K562 (cell line): ENCODE measurements at regions not wholly inside any gene's neighbourhood (a gene's known extent, or its start where the extent isn't known, plus 50 kb on each side); places are given as distances from the start of the nearest gene placed in this dataset.

Source experiments
- ATAC-seq: fragments of 200-7000 bp; cut with Tn5 transposase; 3 replicates; pipeline ENCODE4 v1.9.1; 2020; ENCODE audit warnings: moderate library complexity
- BruUV-seq: library from RNA; stranded (reverse); fragments of 400-500 nt; replicated peaks from 2 replicates; lab custom pipeline; 2021; lab: Mats Ljungman, UMichigan
- CTCF ChIA-PET: fragments of 300-600 bp; formaldehyde crosslinking; extraction: SDS; loops from one replicate; lab custom pipeline; 2021; ENCODE audit warnings: low intra/inter-chr PET ratio; lab: Yijun Ruan, JAX
- POLR2A ChIA-PET: fragments of 300-600, 350-650 bp; sonication (Branson Sonifier 250); formaldehyde crosslinking; extraction: SDS; loops from one replicate; lab custom pipeline; 2021; ENCODE audit warnings: antibody characterized with exemption, inconsistent platforms; lab: Yijun Ruan, JAX
- DNase-seq, 4 experiments: peaks; one replicate each; pipeline versions ENCODE4 v3.0.0 to v3.0.0-alpha.2; 2011 to 2018; ENCODE audit warnings: low spot score in 3 of 4, mixed read lengths in 3 of 4; ENCODE audit errors: extremely low read depth in 1 of 4
- FAIRE-seq: peaks from 2 replicates; lab custom pipeline; 2011; peaks lifted over from hg19 to GRCh38; lab: Jason Lieb, UNC
- H2AFZ ChIP-seq: 2 replicates; pipeline ENCODE4 v1.6.0; 2011; ENCODE audit warnings: low read depth, low read length, control low read depth, inconsistent platforms
- H3K27ac ChIP-seq: fragments of 200-600 bp; 3 replicates; pipeline ENCODE4 v1.8.0; 2011; ENCODE audit warnings: low read depth, mild to moderate bottlenecking, control low read depth, inconsistent platforms, low read length, moderate library complexity, mixed read lengths; ENCODE audit errors: extremely low read depth
- H3K27me3 ChIP-seq, 2 experiments: fragments of 300-600 bp in 1 of 2; 2 replicates in 1 of 2; 3 replicates in 1 of 2; pipeline versions ENCODE4 v1.6.0 to v1.8.0; 2011; ENCODE audit warnings: inconsistent platforms in 2 of 2, low read length in 2 of 2, mild to moderate bottlenecking in 1 of 2, mixed read lengths in 1 of 2, moderate library complexity in 1 of 2; ENCODE audit not compliant: control insufficient read depth in 2 of 2, insufficient read depth in 2 of 2
- H3K36me3 ChIP-seq: fragments of 300-600 bp; 3 replicates; pipeline ENCODE4 v1.8.0; 2011; ENCODE audit warnings: mild to moderate bottlenecking, low read length, inconsistent platforms; ENCODE audit not compliant: control insufficient read depth, insufficient read depth
- H3K4me1 ChIP-seq, 2 experiments: fragments of 200-600 bp in 1 of 2; replicated peaks in 1 of 2; 2 replicates in 1 of 2; 3 replicates in 1 of 2; pipeline versions ENCODE4 v1.5.1 to v1.8.0; 2011; ENCODE audit warnings: inconsistent platforms in 2 of 2, low read length in 2 of 2, mild to moderate bottlenecking in 1 of 2, mixed read lengths in 1 of 2, moderate library complexity in 1 of 2; ENCODE audit not compliant: control insufficient read depth in 2 of 2, insufficient read depth in 2 of 2
- H3K4me2 ChIP-seq: 2 replicates; pipeline ENCODE4 v1.6.1; 2011; ENCODE audit warnings: low read length, control low read depth, inconsistent platforms, mixed read lengths; ENCODE audit not compliant: insufficient read depth
- H3K4me3 ChIP-seq: fragments of 200-600 bp; sonication (generic), shearing (Covaris generic); 2 replicates; pipeline ENCODE4 v1.5.1; 2016; ENCODE audit warnings: control low read depth, inconsistent platforms
- H3K79me2 ChIP-seq: fragments of 200-600 bp; 3 replicates; pipeline ENCODE4 v1.8.0; 2011; ENCODE audit warnings: low read length, inconsistent platforms; ENCODE audit not compliant: control insufficient read depth, insufficient read depth
- H3K9ac ChIP-seq, 2 experiments: 2 replicates each; pipeline versions ENCODE4 v1.6.0 to v1.6.1; 2011; ENCODE audit warnings: low read depth in 2 of 2, low read length in 2 of 2, control low read depth in 1 of 2, inconsistent platforms in 1 of 2, mild to moderate bottlenecking in 1 of 2, mixed read lengths in 1 of 2; ENCODE audit not compliant: insufficient read depth in 1 of 2
- H3K9me1 ChIP-seq: one replicate; pipeline ENCODE4 v1.6.0; 2011; ENCODE audit warnings: inconsistent platforms, mild to moderate bottlenecking, low read length, moderate library complexity; ENCODE audit not compliant: control insufficient read depth, insufficient read depth
- H3K9me3 ChIP-seq: replicated peaks from 2 replicates; pipeline ENCODE4 v1.5.1; 2011; ENCODE audit warnings: low read depth, low read length, inconsistent platforms; ENCODE audit not compliant: control insufficient read depth, insufficient read depth
- H4K20me1 ChIP-seq: replicated peaks from 2 replicates; pipeline ENCODE4 v1.6.1; 2011; ENCODE audit warnings: low read length, inconsistent platforms, mixed read lengths; ENCODE audit not compliant: control insufficient read depth, insufficient read depth
- CTCFL ChIP-seq: IDR thresholded peaks from 2 replicates; pipeline ENCODE4 v1.6.1; 2011; ENCODE audit warnings: borderline replicate concordance, low read depth, mild to moderate bottlenecking, moderate library complexity, low read length; ENCODE audit not compliant: insufficient read depth, poor library complexity, severe bottlenecking
- JUN ChIP-seq, 2 experiments: sonication (generic) in 1 of 2; formaldehyde crosslinking in 1 of 2; IDR thresholded peaks; 2 replicates each; pipeline versions ENCODE4 v1.6.1 to v1.8.0; 2012 to 2022; ENCODE audit warnings: borderline replicate concordance in 2 of 2, mild to moderate bottlenecking in 2 of 2, improper control_type of control experiment in 1 of 2, low read depth in 1 of 2, low read length in 1 of 2, missing genetic modification reagents in 1 of 2
- POLR2A ChIP-seq: fragments of 450-650 bp; conservative IDR thresholded peaks from 2 replicates; pipeline ENCODE4 v1.6.1; 2016
- ZBTB11 ChIP-seq, 3 experiments: fragments of 200-800 bp in 1 of 3; fragments of 250-450 bp in 1 of 3; fragments of 450-650 bp in 1 of 3; sonication (Bioruptor Pico) in 1 of 3; sonication (Bioruptor generic) in 1 of 3; formaldehyde crosslinking in 1 of 3; IDR thresholded peaks; 2 replicates each; pipeline versions ENCODE4 v1.6.1 to v1.8.0; 2016 to 2022; ENCODE audit warnings: mild to moderate bottlenecking in 2 of 3, missing genetic modification characterization in 2 of 3, missing compliant biosample characterization in 1 of 3, moderate library complexity in 1 of 3
- ZMIZ1 ChIP-seq, 2 experiments: fragments of 150-350 bp in 1 of 2; IDR thresholded peaks; 2 replicates each; pipeline ENCODE4 v1.6.1; 2012 to 2016; ENCODE audit warnings: low read depth in 2 of 2, low read length in 2 of 2, mild to moderate bottlenecking in 1 of 2, moderate library complexity in 1 of 2
- ZNF561 ChIP-seq: fragments of 450-650 bp; formaldehyde crosslinking; conservative IDR thresholded peaks from 2 replicates; pipeline ENCODE4 v1.4.0; 2020; ENCODE audit warnings: mild to moderate bottlenecking, moderate library complexity
- in situ Hi-C: fragments of 300-500 bp; cut with MboI; formaldehyde crosslinking; loops from 4 replicates; pipeline ENCODE4 v1.15.0; 2018; ENCODE audit warnings: inconsistent platforms, mixed read lengths
- intact Hi-C: fragments of 100-400 bp; cut with micrococcal nuclease; formaldehyde crosslinking; loops from 2 replicates; pipeline ENCODE4 v1.14.2; 2022
- TF ChIP-seq, protein P1 (sequence below): sonication (generic); formaldehyde crosslinking; IDR thresholded peaks from 2 replicates; pipeline ENCODE4 v1.8.0; 2022; ENCODE audit warnings: mild to moderate bottlenecking, missing genetic modification reagents
- TF ChIP-seq, protein P2 (sequence below): sonication (generic); formaldehyde crosslinking; IDR thresholded peaks from 2 replicates; pipeline ENCODE4 v1.9.0; 2022; ENCODE audit warnings: mild to moderate bottlenecking, missing genetic modification reagents

DNA sequence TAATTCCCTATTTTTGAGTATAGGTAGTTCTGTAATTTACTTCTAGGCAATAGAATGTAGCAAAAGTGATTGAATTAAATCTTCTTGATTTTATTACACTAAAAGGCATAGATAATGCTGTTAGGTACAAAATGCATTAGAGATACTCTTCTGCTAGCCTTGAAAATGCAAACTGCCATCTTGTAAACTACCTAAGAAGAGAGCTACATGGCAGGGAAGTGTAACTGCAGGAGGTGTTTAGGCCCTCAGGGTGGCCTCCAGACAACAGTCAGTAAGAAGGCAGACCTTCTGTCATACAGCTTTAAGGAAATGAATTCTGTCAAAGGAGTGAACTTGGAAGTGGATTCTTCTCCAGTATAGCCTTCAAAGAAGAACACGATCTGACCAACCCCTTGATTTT, 1396.8 kb upstream of the SLC39A10 start (continued):
- TF ChIP-seq ZBTB11 (CRISPR knock-in tag; IDR thresholded peaks at IDR 0.05) = no peak
- no peak for TF ChIP-seq POLR2A
- TF ChIP-seq, protein P1, sequence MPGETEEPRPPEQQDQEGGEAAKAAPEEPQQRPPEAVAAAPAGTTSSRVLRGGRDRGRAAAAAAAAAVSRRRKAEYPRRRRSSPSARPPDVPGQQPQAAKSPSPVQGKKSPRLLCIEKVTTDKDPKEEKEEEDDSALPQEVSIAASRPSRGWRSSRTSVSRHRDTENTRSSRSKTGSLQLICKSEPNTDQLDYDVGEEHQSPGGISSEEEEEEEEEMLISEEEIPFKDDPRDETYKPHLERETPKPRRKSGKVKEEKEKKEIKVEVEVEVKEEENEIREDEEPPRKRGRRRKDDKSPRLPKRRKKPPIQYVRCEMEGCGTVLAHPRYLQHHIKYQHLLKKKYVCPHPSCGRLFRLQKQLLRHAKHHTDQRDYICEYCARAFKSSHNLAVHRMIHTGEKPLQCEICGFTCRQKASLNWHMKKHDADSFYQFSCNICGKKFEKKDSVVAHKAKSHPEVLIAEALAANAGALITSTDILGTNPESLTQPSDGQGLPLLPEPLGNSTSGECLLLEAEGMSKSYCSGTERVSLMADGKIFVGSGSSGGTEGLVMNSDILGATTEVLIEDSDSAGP = no peak
- TF ChIP-seq, all 486 proteins: peak for 0

DNA sequence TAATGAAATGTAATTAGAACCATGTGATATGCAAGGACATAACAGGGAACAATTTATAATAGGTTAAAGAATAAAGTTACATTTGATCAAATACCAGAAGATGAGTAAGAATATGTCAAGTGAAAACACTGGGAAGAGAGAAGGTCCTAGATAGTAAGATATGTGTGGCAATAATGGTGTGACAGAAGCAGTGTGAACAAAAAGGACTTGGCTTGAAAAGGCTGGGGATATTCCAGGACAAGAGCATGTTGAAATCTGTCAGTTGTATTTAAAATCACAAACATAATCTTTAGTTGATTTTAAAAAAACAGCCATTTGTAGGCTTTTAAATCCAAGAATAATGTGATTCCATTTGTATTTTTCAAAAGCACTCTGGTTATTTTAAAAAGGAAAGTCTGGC, 1399.9 kb upstream of the SLC39A10 start:
- FAIRE-seq (no peak), DNase-seq (no peak), ATAC-seq (no peak)
- no peak overlapping the region for H3K4me3 ChIP-seq
- no peaks in the 10 kb centered on the region for H3K79me2 ChIP-seq
- no peak overlapping the region for H3K27ac ChIP-seq
- no peaks in the 10 kb centered on the region for H3K9me1 ChIP-seq
- no peaks in the 10 kb centered on the region for H3K4me1 ChIP-seq
- in situ Hi-C loops (no loop called here), intact Hi-C loops (no loop called here)
- H3K4me2 ChIP-seq = no peak overlapping the region
- H3K9me3 ChIP-seq = no peaks in the 10 kb centered on the region
- no peak overlapping the region for H2AFZ ChIP-seq
- BruUV-seq = no TSS peak
- POLR2A ChIA-PET = no interaction called here
- CTCF ChIA-PET = no interaction called here
- H4K20me1 ChIP-seq = no peaks in the 10 kb centered on the region
- no peak overlapping the region for H3K9ac ChIP-seq
- H3K27me3 ChIP-seq = no peaks in the 10 kb centered on the region
- H3K36me3 ChIP-seq = no peaks in the 10 kb centered on the region
- no peak for TF ChIP-seq ZNF561 (CRISPR knock-in tag)
- TF ChIP-seq JUN (IDR thresholded peaks at IDR 0.05; ENCODE audit: borderline replicate concordance, low read depth, low read length) = no peak
- TF ChIP-seq JUN (CRISPR knock-in tag; IDR thresholded peaks at IDR 0.05; ENCODE audit: borderline replicate concordance) = no peak
- TF ChIP-seq ZMIZ1 (IDR thresholded peaks at IDR 0.05; ENCODE audit: low read depth in 2 of 2, low read length in 2 of 2) = no peak
- TF ChIP-seq, protein P2, sequence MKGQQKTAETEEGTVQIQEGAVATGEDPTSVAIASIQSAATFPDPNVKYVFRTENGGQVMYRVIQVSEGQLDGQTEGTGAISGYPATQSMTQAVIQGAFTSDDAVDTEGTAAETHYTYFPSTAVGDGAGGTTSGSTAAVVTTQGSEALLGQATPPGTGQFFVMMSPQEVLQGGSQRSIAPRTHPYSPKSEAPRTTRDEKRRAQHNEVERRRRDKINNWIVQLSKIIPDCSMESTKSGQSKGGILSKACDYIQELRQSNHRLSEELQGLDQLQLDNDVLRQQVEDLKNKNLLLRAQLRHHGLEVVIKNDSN = no peak
- TF ChIP-seq CTCFL = no peak
